GM12878 (cell line): ENCODE measurements at regions not wholly inside any gene's neighbourhood (a gene's known extent, or its start where the extent isn't known, plus 50 kb on each side); places are given as distances from the start of the nearest gene placed in this dataset.

Experiments
- ATAC-seq: fragments of 200-7000 bp; cut with Tn5 transposase; 3 replicates; pipeline ENCODE4 v1.9.1; 2020; ENCODE audit warnings: mild to moderate bottlenecking, moderate library complexity
- BruUV-seq: library from RNA; stranded (reverse); fragments of 400-500 nt; replicated peaks from 2 replicates; lab custom pipeline; 2021; lab: Mats Ljungman, UMichigan
- CTCF ChIA-PET: fragments of 300-600 bp; sonication (Branson Sonifier 250); formaldehyde crosslinking; extraction: SDS; loops from one replicate; lab custom pipeline; 2021; ENCODE audit warnings: inconsistent platforms; lab: Yijun Ruan, JAX
- POLR2A ChIA-PET: fragments of 350-600 bp; formaldehyde crosslinking; extraction: SDS; loops from one replicate; lab custom pipeline; 2021; ENCODE audit warnings: inconsistent platforms; lab: Charles Lee
- RAD21 ChIA-PET: fragments of 300-600 bp; sonication (Branson Sonifier 250); formaldehyde crosslinking; loops from one replicate; lab custom pipeline; 2023; ENCODE audit warnings: antibody characterized with exemption; ENCODE audit not compliant: unreplicated experiment; lab: Charles Lee
- SMC1A ChIA-PET: fragments of 300-600 bp; sonication (Branson Sonifier 250); formaldehyde crosslinking; loops from one replicate; lab custom pipeline; 2023; ENCODE audit not compliant: unreplicated experiment, uncharacterized antibody; lab: Charles Lee
- DNase-seq: peaks from one replicate; pipeline ENCODE4 v3.0.0-alpha.2; 2011; ENCODE audit warnings: low read depth, low spot score
- FAIRE-seq: peaks from 3 replicates; lab custom pipeline; 2011; peaks lifted over from hg19 to GRCh38; lab: Jason Lieb, UNC
- H2AFZ ChIP-seq: 2 replicates; pipeline ENCODE4 v1.6.0; 2011; ENCODE audit warnings: low read depth, low read length, control low read depth; ENCODE audit not compliant: control insufficient read depth
- H3K27ac ChIP-seq: 2 replicates; pipeline ENCODE4 v1.5.1; 2011; ENCODE audit warnings: control low read depth; ENCODE audit not compliant: control insufficient read depth, insufficient read depth
- H3K27me3 ChIP-seq, 2 experiments: replicated peaks in 1 of 2; 2 replicates each; pipeline versions ENCODE4 v1.6.0 to v1.6.1; 2011; ENCODE audit warnings: low read length in 1 of 2; ENCODE audit not compliant: control insufficient read depth in 2 of 2, insufficient read depth in 2 of 2
- H3K36me3 ChIP-seq, 2 experiments: 2 replicates each; pipeline ENCODE4 v1.5.1; 2011; ENCODE audit warnings: low read length in 1 of 2; ENCODE audit not compliant: control insufficient read depth in 2 of 2, insufficient read depth in 2 of 2
- H3K4me1 ChIP-seq: 2 replicates; pipeline ENCODE4 v1.6.1; 2011; ENCODE audit warnings: mild to moderate bottlenecking, low read length, moderate library complexity, mixed read lengths; ENCODE audit not compliant: control insufficient read depth, insufficient read depth
- H3K4me2 ChIP-seq: 2 replicates; pipeline ENCODE4 v1.6.0; 2011; ENCODE audit warnings: control low read depth; ENCODE audit not compliant: control insufficient read depth, insufficient read depth
- H3K4me3 ChIP-seq: fragments of 200-600 bp; sonication (generic); 2 replicates; pipeline ENCODE4 v1.5.1; 2016
- H3K79me2 ChIP-seq: 2 replicates; pipeline ENCODE4 v1.6.0; 2011; ENCODE audit warnings: low read length; ENCODE audit not compliant: control insufficient read depth, insufficient read depth
- H3K9ac ChIP-seq: 2 replicates; pipeline ENCODE4 v1.8.0; 2011; ENCODE audit warnings: low read length, control low read depth, mixed read lengths; ENCODE audit not compliant: control insufficient read depth, insufficient read depth
- H3K9me3 ChIP-seq: replicated peaks from 3 replicates; pipeline ENCODE4 v1.5.1; 2011; ENCODE audit warnings: mild to moderate bottlenecking, low read length; ENCODE audit not compliant: control insufficient read depth, insufficient read depth
- H4K20me1 ChIP-seq: 2 replicates; pipeline ENCODE4 v1.6.0; 2011; ENCODE audit not compliant: control insufficient read depth, insufficient read depth
- BHLHE40 ChIP-seq, 2 experiments: fragments of 450-650 bp in 1 of 2; IDR thresholded peaks; 2 replicates each; pipeline ENCODE4 v1.6.1; 2011 to 2017; ENCODE audit warnings: low read depth in 2 of 2, borderline replicate concordance in 1 of 2, improper control_type of control experiment in 1 of 2, low read length in 1 of 2, mild to moderate bottlenecking in 1 of 2
- PKNOX1 ChIP-seq: fragments of 450-650 bp; IDR thresholded peaks from 2 replicates; pipeline ENCODE4 v1.6.1; 2016; ENCODE audit warnings: mild to moderate bottlenecking
- POU2F2 ChIP-seq: IDR thresholded peaks from 3 replicates; pipeline ENCODE4 v1.6.1; 2011; ENCODE audit warnings: low read depth, mild to moderate bottlenecking, low read length, borderline replicate concordance
- RAD51 ChIP-seq: fragments of 450-650 bp; IDR thresholded peaks from 2 replicates; pipeline ENCODE4 v1.6.1; 2016; ENCODE audit warnings: moderate library complexity, mild to moderate bottlenecking, inconsistent platforms
- WGBS: methylation state at CpG from one replicate; pipeline ENCODE4 v1.1.6; 2016; ENCODE audit warnings: low lambda C conversion rate; ENCODE audit not compliant: insufficient replicate concordance, insufficient coverage; ENCODE audit errors: missing lambda C conversion rate; 5-methylcytosine and 5-hydroxymethylcytosine counted together
- in situ Hi-C: fragments of 300-500 bp; cut with MboI; formaldehyde crosslinking; loops from 9 replicates; pipeline ENCODE4 v1.14.3; 2018; ENCODE audit warnings: mixed read lengths
- intact Hi-C: fragments of 100-400 bp; cut with micrococcal nuclease; formaldehyde crosslinking; loops from one replicate; pipeline ENCODE4 v1.14.2; 2022; ENCODE audit not compliant: unreplicated experiment

- TF ChIP-seq PKNOX1 (0 out of 2 replicates have a peak, but pooled peaks have one; percentile 21), POU2F2 (no peak), RAD51 (peak; percentile 81; the same call in 1 of the 2 replicates), BHLHE40 (IDR thresholded peaks at IDR 0.05; ENCODE audit: borderline replicate concordance in 1 of 2, low read depth in 2 of 2, low read length in 1 of 2) (peak in 1 of 2 experiments; percentile 32; a peak in 1 of 4 replicates)
- BruUV-seq: no TSS peak
- intact Hi-C loops (no loop called here), in situ Hi-C loops (no loop called here)
- ChIA-PET CTCF (interaction anchor here (0.8 kb wide), 1 partner anchor 125 kb away, joined by 3 read pairs; no protein-coding TSS in a partner anchor), SMC1A (interaction anchor here (0.5 to 1.8 kb wide), 9 partner anchors 9 to 380 kb away, joined by 3 to 9 read pairs (median 4); partner anchors contain the start of gene CITED2), RAD21 (interaction anchor here (1.0 to 1.4 kb wide), 5 partner anchors 70 to 715 kb away, joined by 3 to 9 read pairs (median 4); partner anchors contain the start of gene CITED2), POLR2A (interaction anchor here (0.7 to 1.2 kb wide), 3 partner anchors 16 to 357 kb away, joined by 3 read pairs; partner anchors contain the start of gene CITED2)
- DNase-seq: no peak
- no peak overlapping the region for H3K4me2 ChIP-seq
- no peaks in the 10 kb centered on the region for H3K79me2 ChIP-seq
- FAIRE-seq: no peak
- no peak overlapping the region for H3K4me3 ChIP-seq
- H2AFZ ChIP-seq: peak overlapping the region; percentile 21
- no peak overlapping the region for H3K9ac ChIP-seq
- H3K4me1 ChIP-seq: peaks cover 9% of the 10 kb centered on the region; the same call in 1 of the 2 replicates
- no peak overlapping the region; the same call in 1 of the 2 replicates for H3K27ac ChIP-seq
- WGBS: 20% methylated on average over 8 of the region's 8 CpGs
- no peaks in the 10 kb centered on the region for H4K20me1 ChIP-seq
- H3K27me3 ChIP-seq: no peaks in the 10 kb centered on the region
- no peaks in the 10 kb centered on the region for H3K36me3 ChIP-seq
- ATAC-seq: peak; percentile 93
- H3K9me3 ChIP-seq: no peaks in the 10 kb centered on the region; the same call in 2 of the 3 replicates
Observed at GRCh38 chr6:139531148-139532115, 157.0 kb upstream of the CITED2 start.
